ENCODE measurements at regions not wholly inside any gene's neighbourhood (a gene's known extent, or its start where the extent isn't known, plus 50 kb on each side); places are given as distances from the start of the nearest gene placed in this dataset.

- H3K4me1 ChIP-seq (ENCODE audit: control insufficient read depth, insufficient read depth, low read length), result no peaks in the 10 kb centered on the region
- peaks cover 11 to 34% of the 10 kb centered on the region in 2 donors for H3K27me3 Mint-ChIP-seq (ENCODE audit: low read depth in 2 of 2)
- DNase-seq (no peak), ATAC-seq (no peak)
- H3K4me3 ChIP-seq (ENCODE audit: low read length), result no peak overlapping the region
- no peaks in the 10 kb centered on the region for H3K9me3 ChIP-seq (ENCODE audit: control insufficient read depth, insufficient read depth, low read length)
- H3K9me3 Mint-ChIP-seq, result no peaks in the 10 kb centered on the region
- WGBS (ENCODE audit: insufficient coverage), result 84% methylated on average over 4 of the region's 4 CpGs
- no peak overlapping the region for H3K27ac ChIP-seq (ENCODE audit: low read length)
- TF ChIP-seq CTCF (IDR thresholded peaks at IDR 0.05), result no peak
- no peak overlapping the region for H3K27ac Mint-ChIP-seq
- no peaks in the 10 kb centered on the region for H3K36me3 Mint-ChIP-seq
- no peaks in the 10 kb centered on the region for H3K27me3 ChIP-seq (ENCODE audit: control insufficient read depth, insufficient read depth, low read length)
- no peaks in the 10 kb centered on the region for H3K36me3 ChIP-seq (ENCODE audit: control insufficient read depth, insufficient read depth, low read length)
- intact Hi-C loops (cut with micrococcal nuclease), result no loop called here
- H3K4me3 Mint-ChIP-seq, result no peak overlapping the region
- no peaks in the 10 kb centered on the region for H3K4me1 Mint-ChIP-seq
These were observed 93.2 kb upstream of the CCDC150 start for GRCh38 chr2:196546151-196546919.

GRCh38 chr2:196549052-196549451, 90.5 kb upstream of the CCDC150 start:
- no peak overlapping the region for H3K27ac Mint-ChIP-seq
- H3K4me1 ChIP-seq (ENCODE audit: control insufficient read depth, insufficient read depth, low read length), result no peaks in the 10 kb centered on the region
- DNase-seq (no peak), ATAC-seq (no peak)
- no peaks in the 10 kb centered on the region for H3K9me3 ChIP-seq (ENCODE audit: control insufficient read depth, insufficient read depth, low read length)
- H3K27me3 ChIP-seq (ENCODE audit: control insufficient read depth, insufficient read depth, low read length), result no peaks in the 10 kb centered on the region
- 81% methylated on average over 1 of the region's 3 CpGs for WGBS (ENCODE audit: insufficient coverage)
- no peak overlapping the region for H3K27ac ChIP-seq (ENCODE audit: low read length)
- no peak overlapping the region for H3K4me3 Mint-ChIP-seq
- H3K36me3 Mint-ChIP-seq, result no peaks in the 10 kb centered on the region
- H3K9me3 Mint-ChIP-seq, result no peaks in the 10 kb centered on the region
- H3K27me3 Mint-ChIP-seq (ENCODE audit: low read depth in 2 of 2), result peaks cover 16 to 42% of the 10 kb centered on the region in 2 donors
- H3K36me3 ChIP-seq (ENCODE audit: control insufficient read depth, insufficient read depth, low read length), result no peaks in the 10 kb centered on the region
- TF ChIP-seq CTCF (IDR thresholded peaks at IDR 0.05), result no peak
- H3K4me3 ChIP-seq (ENCODE audit: low read length), result no peak overlapping the region
- H3K4me1 Mint-ChIP-seq, result no peaks in the 10 kb centered on the region
- intact Hi-C loops (cut with micrococcal nuclease), result no loop called here

- intact Hi-C loops (cut with micrococcal nuclease), result no loop called here
- no peak overlapping the region for H3K27ac ChIP-seq (ENCODE audit: low read length)
- H3K36me3 ChIP-seq (ENCODE audit: control insufficient read depth, insufficient read depth, low read length), result no peaks in the 10 kb centered on the region
- H3K4me1 ChIP-seq (ENCODE audit: control insufficient read depth, insufficient read depth, low read length), result no peaks in the 10 kb centered on the region
- ATAC-seq (no peak), DNase-seq (no peak)
- no peak for TF ChIP-seq CTCF (IDR thresholded peaks at IDR 0.05)
- H3K9me3 ChIP-seq (ENCODE audit: control insufficient read depth, insufficient read depth, low read length), result no peaks in the 10 kb centered on the region
- Mint-ChIP-seq H3K4me3 (no peak overlapping the region), H3K27ac (no peak overlapping the region), H3K36me3 (no peaks in the 10 kb centered on the region), H3K9me3 (no peaks in the 10 kb centered on the region), H3K27me3 (ENCODE audit: low read depth in 2 of 2) (peaks cover 13 to 30% of the 10 kb centered on the region in 2 donors), H3K4me1 (no peaks in the 10 kb centered on the region)
- H3K4me3 ChIP-seq (ENCODE audit: low read length), result no peak overlapping the region
- no peaks in the 10 kb centered on the region for H3K27me3 ChIP-seq (ENCODE audit: control insufficient read depth, insufficient read depth, low read length)
These were observed 88.5 kb upstream of the CCDC150 start for GRCh38 chr2:196551014-196551413.

- Mint-ChIP-seq H3K4me3 (no peak overlapping the region), H3K36me3 (no peaks in the 10 kb centered on the region), H3K9me3 (no peaks in the 10 kb centered on the region), H3K27ac (no peak overlapping the region), H3K27me3 (ENCODE audit: low read depth in 2 of 2) (peaks cover 8 to 9% of the 10 kb centered on the region in 2 donors), H3K4me1 (no peaks in the 10 kb centered on the region)
- Histone ChIP-seq H3K4me1 (ENCODE audit: control insufficient read depth, insufficient read depth, low read length) (no peaks in the 10 kb centered on the region), H3K4me3 (ENCODE audit: low read length) (no peak overlapping the region), H3K27ac (ENCODE audit: low read length) (no peak overlapping the region), H3K9me3 (ENCODE audit: control insufficient read depth, insufficient read depth, low read length) (no peaks in the 10 kb centered on the region), H3K36me3 (ENCODE audit: control insufficient read depth, insufficient read depth, low read length) (no peaks in the 10 kb centered on the region), H3K27me3 (ENCODE audit: control insufficient read depth, insufficient read depth, low read length) (peaks cover 2% of the 10 kb centered on the region)
- ATAC-seq, result no peak
- WGBS (ENCODE audit: insufficient coverage), result 92% methylated on average over 2 of the region's 3 CpGs
- DNase-seq, result no peak
- intact Hi-C loops (cut with micrococcal nuclease), result no loop called here
- no peak for TF ChIP-seq CTCF (IDR thresholded peaks at IDR 0.05)
These were observed 84.4 kb upstream of the CCDC150 start for GRCh38 chr2:196555161-196555560.
